ENCODE measurements at regions not wholly inside any gene's neighbourhood (a gene's known extent, or its start where the extent isn't known, plus 50 kb on each side); places are given as distances from the start of the nearest gene placed in this dataset.

GRCh38 chr2:157980020-157980419, 103.9 kb upstream of the ACVR1 start:
- Mint-ChIP-seq H3K4me3 (ENCODE audit: unreplicated experiment) (no peak overlapping the region), H3K27ac (ENCODE audit: unreplicated experiment) (no peak overlapping the region)

GRCh38 chr2:157971702-157972101, 95.6 kb upstream of the ACVR1 start:
- Mint-ChIP-seq H3K9me3 (ENCODE audit: unreplicated experiment) (no peaks in the 10 kb centered on the region), H3K36me3 (ENCODE audit: low read depth, unreplicated experiment) (no peaks in the 10 kb centered on the region), H3K4me1 (ENCODE audit: unreplicated experiment) (no peaks in the 10 kb centered on the region), H3K27me3 (ENCODE audit: unreplicated experiment) (peaks cover 2% of the 10 kb centered on the region), H3K27ac (ENCODE audit: unreplicated experiment) (no peak overlapping the region), H3K4me3 (ENCODE audit: unreplicated experiment) (no peak overlapping the region)
- no peak for DNase-seq (ENCODE audit: low spot score)
- no peak for TF ChIP-seq CTCF (IDR thresholded peaks at IDR 0.05; ENCODE audit: unreplicated experiment)

More at GRCh38 chr2:157980020-157980419, 103.9 kb upstream of the ACVR1 start:
- Mint-ChIP-seq H3K27me3 (ENCODE audit: unreplicated experiment) (peaks cover 1% of the 10 kb centered on the region), H3K36me3 (ENCODE audit: low read depth, unreplicated experiment) (no peaks in the 10 kb centered on the region), H3K9me3 (ENCODE audit: unreplicated experiment) (peaks cover 5% of the 10 kb centered on the region), H3K4me1 (ENCODE audit: unreplicated experiment) (no peaks in the 10 kb centered on the region)
- no peak for DNase-seq (ENCODE audit: low spot score)
- no peak for TF ChIP-seq CTCF (IDR thresholded peaks at IDR 0.05; ENCODE audit: unreplicated experiment)

GRCh38 chr2:157967856-157968255, 91.7 kb upstream of the ACVR1 start:
- no peaks in the 10 kb centered on the region for H3K9me3 Mint-ChIP-seq (ENCODE audit: unreplicated experiment)
- no peaks in the 10 kb centered on the region for H3K36me3 Mint-ChIP-seq (ENCODE audit: low read depth, unreplicated experiment)
- no peak overlapping the region for H3K27ac Mint-ChIP-seq (ENCODE audit: unreplicated experiment)
- H3K4me1 Mint-ChIP-seq (ENCODE audit: unreplicated experiment) = no peaks in the 10 kb centered on the region
- no peak for TF ChIP-seq CTCF (IDR thresholded peaks at IDR 0.05; ENCODE audit: unreplicated experiment)
- DNase-seq (ENCODE audit: low spot score) = no peak
- no peak overlapping the region for H3K4me3 Mint-ChIP-seq (ENCODE audit: unreplicated experiment)
- H3K27me3 Mint-ChIP-seq (ENCODE audit: unreplicated experiment) = peaks cover 2% of the 10 kb centered on the region

GRCh38 chr2:157959249-157959648, 83.1 kb upstream of the ACVR1 start:
- Mint-ChIP-seq H3K4me3 (ENCODE audit: unreplicated experiment) (no peak overlapping the region), H3K9me3 (ENCODE audit: unreplicated experiment) (no peaks in the 10 kb centered on the region), H3K36me3 (ENCODE audit: low read depth, unreplicated experiment) (no peaks in the 10 kb centered on the region), H3K27ac (ENCODE audit: unreplicated experiment) (no peak overlapping the region), H3K27me3 (ENCODE audit: unreplicated experiment) (no peaks in the 10 kb centered on the region), H3K4me1 (ENCODE audit: unreplicated experiment) (no peaks in the 10 kb centered on the region)
- no peak for DNase-seq (ENCODE audit: low spot score)
- TF ChIP-seq CTCF (IDR thresholded peaks at IDR 0.05; ENCODE audit: unreplicated experiment) = no peak

- Mint-ChIP-seq H3K4me3 (ENCODE audit: unreplicated experiment) (no peak overlapping the region), H3K36me3 (ENCODE audit: low read depth, unreplicated experiment) (no peaks in the 10 kb centered on the region), H3K27me3 (ENCODE audit: unreplicated experiment) (no peaks in the 10 kb centered on the region), H3K4me1 (ENCODE audit: unreplicated experiment) (no peaks in the 10 kb centered on the region), H3K27ac (ENCODE audit: unreplicated experiment) (no peak overlapping the region), H3K9me3 (ENCODE audit: unreplicated experiment) (no peaks in the 10 kb centered on the region)
- DNase-seq (ENCODE audit: low spot score) = no peak
- TF ChIP-seq CTCF (IDR thresholded peaks at IDR 0.05; ENCODE audit: unreplicated experiment) = no peak
Measured at GRCh38 chr2:157957596-157957995, 81.5 kb upstream of the ACVR1 start.

All from endothelial cell (in vitro differentiated cells).